ENCODE measurements at regions not wholly inside any gene's neighbourhood (a gene's known extent, or its start where the extent isn't known, plus 50 kb on each side); places are given as distances from the start of the nearest gene placed in this dataset.
A peak's percentile ranks its signal among the peaks of the same experiment; 100 is the strongest.

DNA sequence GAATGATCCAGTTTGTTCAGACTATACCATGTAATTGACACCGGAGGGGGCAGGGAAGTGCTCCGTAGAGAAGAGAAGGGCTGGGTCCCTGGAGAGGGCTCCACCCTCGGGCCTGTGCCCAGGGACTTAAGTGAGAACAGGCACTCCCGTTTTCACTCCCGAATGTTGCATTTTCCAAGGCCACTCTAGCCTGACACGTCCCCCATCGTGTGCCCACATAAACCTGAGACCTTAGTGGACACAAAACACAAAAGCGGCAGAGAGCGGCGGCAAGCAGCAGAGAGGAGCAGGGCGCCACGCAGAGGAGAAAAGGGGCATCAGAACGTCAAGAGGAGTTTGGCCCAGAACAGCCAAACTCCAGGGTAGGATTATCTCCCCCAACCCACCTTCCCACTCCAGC lies 1405.1 kb downstream of the GRIK2 start (continued):
- TF ChIP-seq, protein P1, sequence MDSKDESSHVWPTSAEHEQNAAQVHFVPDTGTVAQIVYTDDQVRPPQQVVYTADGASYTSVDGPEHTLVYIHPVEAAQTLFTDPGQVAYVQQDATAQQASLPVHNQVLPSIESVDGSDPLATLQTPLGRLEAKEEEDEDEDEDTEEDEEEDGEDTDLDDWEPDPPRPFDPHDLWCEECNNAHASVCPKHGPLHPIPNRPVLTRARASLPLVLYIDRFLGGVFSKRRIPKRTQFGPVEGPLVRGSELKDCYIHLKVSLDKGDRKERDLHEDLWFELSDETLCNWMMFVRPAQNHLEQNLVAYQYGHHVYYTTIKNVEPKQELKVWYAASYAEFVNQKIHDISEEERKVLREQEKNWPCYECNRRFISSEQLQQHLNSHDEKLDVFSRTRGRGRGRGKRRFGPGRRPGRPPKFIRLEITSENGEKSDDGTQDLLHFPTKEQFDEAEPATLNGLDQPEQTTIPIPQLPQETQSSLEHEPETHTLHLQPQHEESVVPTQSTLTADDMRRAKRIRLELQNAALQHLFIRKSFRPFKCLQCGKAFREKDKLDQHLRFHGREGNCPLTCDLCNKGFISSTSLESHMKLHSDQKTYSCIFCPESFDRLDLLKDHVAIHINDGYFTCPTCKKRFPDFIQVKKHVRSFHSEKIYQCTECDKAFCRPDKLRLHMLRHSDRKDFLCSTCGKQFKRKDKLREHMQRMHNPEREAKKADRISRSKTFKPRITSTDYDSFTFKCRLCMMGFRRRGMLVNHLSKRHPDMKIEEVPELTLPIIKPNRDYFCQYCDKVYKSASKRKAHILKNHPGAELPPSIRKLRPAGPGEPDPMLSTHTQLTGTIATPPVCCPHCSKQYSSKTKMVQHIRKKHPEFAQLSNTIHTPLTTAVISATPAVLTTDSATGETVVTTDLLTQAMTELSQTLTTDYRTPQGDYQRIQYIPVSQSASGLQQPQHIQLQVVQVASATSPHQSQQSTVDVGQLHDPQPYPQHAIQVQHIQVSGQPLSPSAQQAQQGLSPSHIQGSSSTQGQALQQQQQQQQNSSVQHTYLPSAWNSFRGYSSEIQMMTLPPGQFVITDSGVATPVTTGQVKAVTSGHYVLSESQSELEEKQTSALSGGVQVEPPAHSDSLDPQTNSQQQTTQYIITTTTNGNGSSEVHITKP (CRISPR knock-in tag; IDR thresholded peaks at IDR 0.05; ENCODE audit: low read depth), result 0 out of 2 replicates have a peak, but pooled peaks have one; percentile 57

DNA sequence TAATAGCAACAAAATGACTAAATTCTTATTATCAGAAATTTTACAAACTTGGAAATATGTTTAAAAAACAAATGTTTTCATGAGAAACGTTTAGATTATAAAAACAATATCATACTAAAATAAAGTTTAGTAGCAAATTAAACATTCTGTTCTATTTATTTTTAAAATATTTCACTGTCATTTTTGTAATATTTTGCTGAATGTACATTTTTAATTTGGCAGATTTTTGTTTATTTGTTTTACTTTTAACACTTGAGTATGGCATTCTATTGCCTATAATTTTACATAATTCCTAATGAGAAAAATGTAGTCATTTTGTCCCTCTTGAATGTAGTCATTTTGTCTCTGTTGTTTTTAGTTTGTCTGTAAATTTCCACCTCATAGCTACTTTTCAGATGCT lies 1400.2 kb downstream of the GRIK2 start:
- WGBS (ENCODE audit: low lambda C conversion rate), result 0% methylated on average over 1 of the region's 1 CpG
- intact Hi-C loops (cut with micrococcal nuclease; ENCODE audit: unreplicated experiment), result no loop called here
- ChIA-PET POLR2A (no interaction called here), CTCF (ENCODE audit: low intra/inter-chr PET ratio, low total read pairs) (no interaction called here)
- no peak overlapping the region for H3K4me2 ChIP-seq (ENCODE audit: low read depth, low read length)
- ATAC-seq (no peak), DNase-seq (ENCODE audit: low spot score) (no peak), FAIRE-seq (no peak)
- H3K27me3 ChIP-seq (ENCODE audit: control insufficient read depth in 1 of 2, insufficient read depth in 2 of 2, low read length in 2 of 2), result no peaks in the 10 kb centered on the region
- no peaks in the 10 kb centered on the region for H3K36me3 ChIP-seq (replicated peaks in 1 of 2; ENCODE audit: control insufficient read depth in 1 of 2, insufficient read depth in 2 of 2, low read length in 2 of 2)
- no peak overlapping the region for H3K9ac ChIP-seq (ENCODE audit: insufficient read depth, low read depth, low read length)
- H4K20me1 ChIP-seq (ENCODE audit: insufficient read depth, low read length), result no peaks in the 10 kb centered on the region
- no peaks in the 10 kb centered on the region for H3K4me1 ChIP-seq (ENCODE audit: insufficient read depth, low read length)
- in situ Hi-C loops (cut with HindIII; ENCODE audit: extremely low pct_ligation_motif_present, low pct_unique_long_range_greater_than_20kb), result no loop called here
- TF ChIP-seq MAFF (IDR thresholded peaks at IDR 0.05; ENCODE audit: low read depth, low read length), result peak; percentile 23; the same call in 1 of the 2 replicates
- TF ChIP-seq, protein P2, sequence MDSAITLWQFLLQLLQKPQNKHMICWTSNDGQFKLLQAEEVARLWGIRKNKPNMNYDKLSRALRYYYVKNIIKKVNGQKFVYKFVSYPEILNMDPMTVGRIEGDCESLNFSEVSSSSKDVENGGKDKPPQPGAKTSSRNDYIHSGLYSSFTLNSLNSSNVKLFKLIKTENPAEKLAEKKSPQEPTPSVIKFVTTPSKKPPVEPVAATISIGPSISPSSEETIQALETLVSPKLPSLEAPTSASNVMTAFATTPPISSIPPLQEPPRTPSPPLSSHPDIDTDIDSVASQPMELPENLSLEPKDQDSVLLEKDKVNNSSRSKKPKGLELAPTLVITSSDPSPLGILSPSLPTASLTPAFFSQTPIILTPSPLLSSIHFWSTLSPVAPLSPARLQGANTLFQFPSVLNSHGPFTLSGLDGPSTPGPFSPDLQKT (CRISPR knock-in tag; IDR thresholded peaks at IDR 0.05; ENCODE audit: borderline replicate concordance), result no peak
- TF ChIP-seq MAFK (conservative IDR thresholded peaks at IDR 0.05 in 1 of 2, IDR thresholded peaks at IDR 0.05 in 1 of 2; ENCODE audit: low read length in 2 of 2), result peak in 1 of 2 experiments; percentile 54; a peak in 2 of 4 replicates
- no peak overlapping the region for H2AFZ ChIP-seq (ENCODE audit: low read length)
- no TSS peak for BruUV-seq (replicated peaks)
- no peaks in the 10 kb centered on the region for H3K79me2 ChIP-seq (ENCODE audit: insufficient read depth, low read length)
- no peaks in the 10 kb centered on the region for H3K9me3 ChIP-seq (ENCODE audit: low read length)
- no peak overlapping the region for H3K27ac ChIP-seq (ENCODE audit: extremely low read length, insufficient read depth, low read length)
- no peak overlapping the region for H3K4me3 ChIP-seq (replicated peaks in 1 of 3; ENCODE audit: insufficient read depth in 1 of 3, low read depth in 2 of 3, low read length in 3 of 3)

Data from HepG2 (cell line).